D721Med (cell line): ENCODE measurements at regions not wholly inside any gene's neighbourhood (a gene's known extent, or its start where the extent isn't known, plus 50 kb on each side); places are given as distances from the start of the nearest gene placed in this dataset.

Experiments used
- DNase-seq: peaks from one replicate; pipeline ENCODE4 v3.0.0; 2011; ENCODE audit warnings: low spot score; ENCODE audit not compliant: insufficient read length
- FAIRE-seq: peaks from 2 replicates; lab custom pipeline; 2011; peaks lifted over from hg19 to GRCh38; lab: Jason Lieb, UNC
- TF ChIP-seq, protein P1 (sequence below): IDR thresholded peaks from 2 replicates; pipeline ENCODE4 v1.5.1; 2012; ENCODE audit warnings: mild to moderate bottlenecking, control low read depth; ENCODE audit not compliant: insufficient read depth; ENCODE audit errors: missing control alignments

DNA sequence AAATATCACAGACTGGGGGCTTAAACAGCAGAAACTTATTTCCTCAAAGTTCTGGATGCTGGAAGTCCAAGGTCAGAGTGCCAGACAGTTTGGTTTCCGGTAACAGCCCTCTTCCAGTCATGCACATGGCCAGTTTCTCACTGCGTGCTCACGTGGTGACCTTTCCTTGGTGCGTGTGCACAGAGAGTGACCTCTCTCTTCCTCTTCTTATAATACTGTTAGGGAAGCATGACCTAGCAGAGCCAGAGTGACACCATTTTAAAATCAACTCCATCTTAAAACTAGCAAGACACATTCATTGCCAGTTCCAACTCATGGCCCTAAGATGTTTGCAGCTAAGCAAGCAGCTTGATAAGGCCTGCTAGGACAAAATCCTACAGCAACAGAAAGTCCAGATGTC is 221.5 kb upstream of the DAAM1 start:
- no peak for DNase-seq
- FAIRE-seq, result no peak
- TF ChIP-seq, protein P1, sequence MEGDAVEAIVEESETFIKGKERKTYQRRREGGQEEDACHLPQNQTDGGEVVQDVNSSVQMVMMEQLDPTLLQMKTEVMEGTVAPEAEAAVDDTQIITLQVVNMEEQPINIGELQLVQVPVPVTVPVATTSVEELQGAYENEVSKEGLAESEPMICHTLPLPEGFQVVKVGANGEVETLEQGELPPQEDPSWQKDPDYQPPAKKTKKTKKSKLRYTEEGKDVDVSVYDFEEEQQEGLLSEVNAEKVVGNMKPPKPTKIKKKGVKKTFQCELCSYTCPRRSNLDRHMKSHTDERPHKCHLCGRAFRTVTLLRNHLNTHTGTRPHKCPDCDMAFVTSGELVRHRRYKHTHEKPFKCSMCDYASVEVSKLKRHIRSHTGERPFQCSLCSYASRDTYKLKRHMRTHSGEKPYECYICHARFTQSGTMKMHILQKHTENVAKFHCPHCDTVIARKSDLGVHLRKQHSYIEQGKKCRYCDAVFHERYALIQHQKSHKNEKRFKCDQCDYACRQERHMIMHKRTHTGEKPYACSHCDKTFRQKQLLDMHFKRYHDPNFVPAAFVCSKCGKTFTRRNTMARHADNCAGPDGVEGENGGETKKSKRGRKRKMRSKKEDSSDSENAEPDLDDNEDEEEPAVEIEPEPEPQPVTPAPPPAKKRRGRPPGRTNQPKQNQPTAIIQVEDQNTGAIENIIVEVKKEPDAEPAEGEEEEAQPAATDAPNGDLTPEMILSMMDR, result no peak

GRCh38 chr14:58969951-58970751 is 218.3 kb upstream of the DAAM1 start:
- TF ChIP-seq, protein P1, result no peak
- no peak for DNase-seq
- FAIRE-seq, result no peak

- TF ChIP-seq, protein P1, result no peak
- DNase-seq, result no peak
- FAIRE-seq, result no peak
Observed at GRCh38 chr14:58972233-58973017, 216.0 kb upstream of the DAAM1 start.

DNA sequence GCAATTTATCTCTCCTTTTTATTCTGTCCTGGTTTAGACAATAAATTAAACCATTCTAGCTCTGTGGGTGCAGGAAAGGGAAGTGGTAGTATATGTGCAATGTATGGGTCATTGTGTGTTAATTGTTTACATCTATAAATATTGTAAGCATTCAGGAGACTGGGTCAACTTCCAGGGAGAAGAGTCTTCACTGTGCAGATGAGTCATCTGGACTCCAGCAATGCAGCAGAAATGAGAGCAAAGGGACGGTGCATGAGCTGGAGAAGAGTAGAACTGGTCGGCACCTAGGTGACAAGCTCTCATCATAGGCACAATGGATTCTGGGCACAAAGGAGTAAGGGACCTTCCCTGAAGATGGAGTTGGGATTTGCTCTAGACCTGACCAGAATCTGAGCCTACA is 211.1 kb upstream of the DAAM1 start:
- no peak for FAIRE-seq
- DNase-seq, result no peak
- TF ChIP-seq, protein P1, result no peak

- no peak for DNase-seq
Observed at GRCh38 chr14:58978343-58978742, 210.1 kb upstream of the DAAM1 start.

DNA sequence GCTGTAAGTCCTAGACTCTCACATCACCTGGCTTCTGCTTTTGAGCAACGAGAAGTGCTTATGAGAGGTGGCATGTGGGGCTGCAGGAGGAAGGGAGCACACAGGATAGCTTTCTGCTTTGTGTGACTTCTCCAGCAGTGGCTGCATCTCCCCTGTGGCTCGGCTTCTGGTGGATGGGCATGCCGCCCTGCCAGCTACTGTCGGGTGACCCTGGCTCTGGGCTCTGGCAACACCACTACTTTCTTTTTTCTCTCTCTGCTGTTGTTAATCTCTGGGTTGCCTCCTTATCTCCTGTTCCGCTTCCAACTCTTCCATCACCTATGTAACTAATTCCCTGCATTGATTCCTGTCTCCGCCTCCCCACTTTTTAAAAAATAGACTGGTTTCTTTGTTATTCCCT is 209.1 kb upstream of the DAAM1 start:
- TF ChIP-seq, protein P1, result no peak
- DNase-seq (no peak), FAIRE-seq (no peak)

More at GRCh38 chr14:58978343-58978742, 210.1 kb upstream of the DAAM1 start:
- FAIRE-seq, result no peak
- TF ChIP-seq, protein P1, result no peak
